GM18858 (cell line): ENCODE measurements at regions not wholly inside any gene's neighbourhood (a gene's known extent, or its start where the extent isn't known, plus 50 kb on each side); places are given as distances from the start of the nearest gene placed in this dataset.

Source experiments
- ATAC-seq: cut with Tn5 transposase; IDR thresholded peaks from one replicate; pipeline ENCODE4 v1.9.1; 2021; ENCODE audit not compliant: unreplicated experiment

DNA sequence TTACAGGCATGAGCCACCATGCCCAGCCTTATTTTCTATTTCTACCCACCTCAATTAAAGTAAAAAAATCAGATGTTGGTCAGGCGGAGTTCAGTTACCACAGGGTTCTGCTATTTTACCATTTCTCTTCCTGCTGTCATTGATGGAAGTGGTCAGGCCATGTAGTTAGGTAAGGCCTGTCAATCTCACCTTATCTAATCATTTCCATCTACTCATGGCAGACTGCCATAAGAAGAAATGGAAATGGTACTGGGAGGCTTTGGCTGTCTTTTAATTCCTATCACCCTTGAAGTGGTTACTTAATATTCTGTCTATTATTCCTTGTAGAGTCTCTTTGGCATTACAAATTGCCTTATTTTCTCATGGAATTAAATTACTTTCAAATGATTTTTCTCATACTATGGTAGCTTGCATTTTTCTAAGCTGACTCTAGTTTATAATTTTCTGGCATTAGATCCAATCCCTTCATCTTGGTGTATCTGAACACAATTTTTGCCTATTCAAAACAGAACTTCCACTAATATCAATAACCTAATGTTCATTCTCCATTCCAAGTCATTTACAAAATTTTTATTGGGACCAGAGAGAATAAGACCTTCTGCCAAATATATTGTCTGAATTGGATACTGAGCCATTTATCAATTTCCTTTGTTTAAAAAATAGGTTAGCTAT is 198.7 kb downstream of the DACT1 start:
- no peak for ATAC-seq

DNA sequence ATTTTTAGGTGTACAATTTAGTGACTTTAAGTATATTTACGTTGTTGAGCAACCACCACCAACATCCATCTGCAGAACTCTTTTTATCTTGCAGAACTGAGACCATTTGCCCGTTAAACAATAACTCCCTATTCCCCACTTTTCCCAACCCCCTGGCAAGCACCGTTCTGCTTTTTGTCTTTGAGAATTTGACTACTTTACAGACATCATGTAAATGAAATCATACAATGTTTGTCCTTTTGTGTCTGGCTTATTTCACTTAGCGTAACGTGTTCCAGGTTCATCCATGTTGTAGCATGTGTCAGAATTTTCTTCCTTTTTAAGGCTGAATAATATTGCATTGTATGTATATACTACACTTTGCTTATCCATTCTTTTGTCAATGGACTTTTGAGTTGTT is 201.5 kb downstream of the DACT1 start:
- ATAC-seq = no peak

GRCh38 chr14:58844544-58844943 is 206.8 kb downstream of the DACT1 start:
- ATAC-seq = no peak

GRCh38 chr14:58846682-58847465 is 209.1 kb downstream of the DACT1 start:
- no peak for ATAC-seq

DNA sequence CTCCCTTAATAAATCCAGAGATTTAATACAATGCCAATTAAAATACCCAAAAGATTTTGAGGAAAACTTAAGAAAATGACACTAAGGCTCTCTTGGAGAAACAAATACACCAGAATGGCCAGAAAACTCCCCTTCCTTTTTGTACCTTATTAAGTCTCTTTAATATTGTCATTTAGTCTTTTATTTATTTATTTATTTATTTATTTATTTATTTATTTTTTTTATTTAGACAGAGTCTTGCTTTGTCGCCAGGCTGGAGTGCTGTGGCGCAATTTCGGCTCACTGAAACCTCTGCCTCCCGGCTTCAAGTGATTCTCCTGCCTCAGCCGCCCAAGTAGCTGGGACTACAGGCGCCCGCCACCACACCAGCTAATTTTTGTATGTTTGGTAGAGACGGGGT is 210.6 kb downstream of the DACT1 start:
- ATAC-seq = no peak

DNA sequence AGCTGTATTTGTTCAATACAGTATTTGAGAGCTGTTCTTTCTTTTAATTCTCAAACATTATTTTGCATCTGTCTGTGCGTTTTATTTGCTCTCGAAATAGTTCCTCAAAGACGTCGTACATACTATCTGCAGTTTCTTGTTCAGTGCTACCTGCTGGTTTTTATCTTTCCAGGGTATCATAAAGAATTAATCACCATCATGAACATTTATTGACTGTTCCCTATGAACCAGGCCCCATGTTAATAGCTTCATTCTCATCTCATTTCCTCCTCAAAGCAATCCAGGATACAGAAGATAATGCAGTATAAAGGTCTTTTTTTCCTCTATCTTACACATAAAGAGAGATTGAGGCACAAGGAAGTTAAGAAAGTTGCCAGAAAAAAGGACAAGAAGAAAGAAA is 211.8 kb downstream of the DACT1 start:
- ATAC-seq = no peak

DNA sequence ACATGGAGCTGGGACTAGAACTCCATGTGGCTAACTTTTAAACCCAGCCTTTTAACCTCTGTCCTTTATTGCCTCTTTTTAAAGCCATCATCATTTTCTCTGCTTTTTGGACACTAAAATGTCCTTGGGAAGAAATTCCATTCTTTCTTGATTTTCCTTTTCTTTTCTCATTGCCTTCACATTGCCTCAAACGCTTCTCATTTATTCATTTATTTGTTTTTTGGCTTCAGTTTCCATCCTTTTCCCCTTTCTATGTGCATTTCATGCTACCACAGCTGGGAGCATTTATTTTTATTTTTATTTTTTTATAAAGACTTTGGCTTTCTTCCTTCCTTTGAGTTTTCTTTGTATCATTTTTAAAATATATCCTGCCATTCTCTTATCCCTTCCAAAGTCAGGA is 212.2 kb downstream of the DACT1 start:
- ATAC-seq = no peak

DNA sequence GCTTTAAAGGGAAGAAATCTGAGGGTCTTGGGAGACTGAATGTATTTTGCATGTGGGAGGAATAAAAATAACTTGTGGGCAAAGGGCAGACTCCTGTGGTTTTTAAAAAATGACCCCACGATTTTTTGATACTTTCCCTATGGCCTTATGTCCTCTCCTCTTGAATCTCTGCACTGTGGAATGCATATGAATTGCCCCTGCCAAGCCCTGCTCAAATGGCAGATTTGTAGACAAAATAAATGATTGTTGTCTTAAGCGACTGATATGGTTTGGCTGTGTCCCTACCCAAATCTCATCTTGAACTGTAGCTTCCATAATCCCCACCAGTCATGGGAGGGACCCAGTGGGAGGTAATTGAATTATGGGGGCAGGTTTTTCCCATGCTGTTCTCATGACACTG is 223.8 kb downstream of the DACT1 start:
- no peak for ATAC-seq

GRCh38 chr14:58862416-58863160 is 224.8 kb downstream of the DACT1 start:
- ATAC-seq = no peak

- ATAC-seq = no peak
Observed at GRCh38 chr14:58863661-58864345, 226.0 kb downstream of the DACT1 start.

DNA sequence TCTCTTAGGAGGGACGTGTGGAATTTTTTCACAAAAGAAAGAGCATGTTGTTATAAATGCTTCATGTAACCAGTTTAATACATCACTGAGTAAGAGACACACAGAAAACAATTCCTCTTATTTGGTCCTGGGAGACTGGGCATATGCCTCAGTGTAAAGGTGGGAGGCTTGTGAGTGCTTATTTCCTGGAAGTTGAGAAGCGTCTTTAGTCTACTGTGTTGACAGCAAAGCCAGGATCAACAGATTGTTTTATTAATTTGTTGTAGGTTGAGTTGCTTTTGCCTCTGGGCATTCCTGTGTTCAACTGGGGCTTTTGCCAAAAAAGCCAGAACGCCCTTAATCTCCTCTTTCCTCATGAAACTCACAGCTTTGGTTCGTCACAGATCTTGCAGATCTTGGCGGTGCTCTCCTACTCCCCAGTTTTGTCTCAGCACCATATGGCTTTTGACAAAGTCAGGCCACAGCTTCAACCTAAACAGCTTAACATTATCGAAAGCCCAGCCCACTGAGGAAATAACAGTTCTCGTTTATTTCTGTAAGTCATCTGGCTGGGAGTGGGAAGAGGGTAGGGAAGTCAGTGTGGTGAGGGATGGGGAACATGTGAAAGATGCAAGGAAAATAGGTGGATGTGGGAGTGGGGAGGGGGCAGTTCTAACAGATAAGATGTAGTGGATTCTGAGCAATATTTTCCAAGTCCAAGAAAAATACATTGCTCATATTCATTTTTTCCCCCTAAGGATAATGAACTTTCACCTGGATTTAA is 227.2 kb downstream of the DACT1 start:
- no peak for ATAC-seq

GRCh38 chr14:58865514-58866281 is 227.9 kb downstream of the DACT1 start:
- ATAC-seq = no peak

GRCh38 chr14:58866391-58866790 is 228.6 kb downstream of the DACT1 start:
- no peak for ATAC-seq

GRCh38 chr14:58870961-58871360 is 233.2 kb downstream of the DACT1 start:
- no peak for ATAC-seq

DNA sequence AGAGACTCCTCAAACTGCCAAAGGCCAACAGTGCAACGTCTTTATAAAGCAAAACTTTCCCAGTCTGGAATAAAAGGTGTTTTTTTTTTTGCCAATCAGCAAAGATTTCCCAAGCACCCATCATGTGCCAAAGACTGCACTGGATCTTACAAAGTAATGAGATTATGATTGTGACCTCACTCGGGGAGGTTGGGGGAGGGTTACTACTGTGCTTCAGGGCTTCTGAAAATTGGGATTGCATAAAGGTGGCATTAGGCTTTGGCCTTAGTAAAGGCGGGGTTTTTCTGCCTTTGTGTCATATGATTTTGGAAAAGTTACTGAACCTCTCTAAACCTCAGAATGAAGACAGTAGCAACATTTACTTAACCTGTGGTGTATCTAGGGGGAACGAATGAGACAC is 233.8 kb downstream of the DACT1 start:
- no peak for ATAC-seq

DNA sequence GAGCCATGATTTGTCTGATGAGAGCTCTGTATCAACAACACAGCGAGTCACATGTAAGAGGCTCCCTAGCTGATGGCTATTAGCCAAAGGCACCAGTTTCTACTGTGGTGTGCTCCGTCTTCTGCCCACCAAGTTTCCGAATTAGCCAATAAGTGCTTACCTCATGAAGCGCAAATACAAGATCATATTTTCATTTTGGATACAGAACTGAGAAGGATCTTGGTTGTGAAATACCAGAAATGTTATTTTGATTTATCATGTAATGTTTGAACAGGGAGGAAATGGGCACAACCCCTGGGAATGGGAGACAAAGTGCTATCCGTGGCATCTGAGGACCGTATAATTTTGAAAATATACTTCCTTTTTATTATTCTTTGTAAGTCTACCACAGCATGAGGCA is 234.3 kb downstream of the DACT1 start:
- ATAC-seq = no peak

- ATAC-seq = no peak
Observed at GRCh38 chr14:58873228-58873953, 235.6 kb downstream of the DACT1 start.

GRCh38 chr14:58875613-58876012 is 237.9 kb downstream of the DACT1 start:
- ATAC-seq = no peak

DNA sequence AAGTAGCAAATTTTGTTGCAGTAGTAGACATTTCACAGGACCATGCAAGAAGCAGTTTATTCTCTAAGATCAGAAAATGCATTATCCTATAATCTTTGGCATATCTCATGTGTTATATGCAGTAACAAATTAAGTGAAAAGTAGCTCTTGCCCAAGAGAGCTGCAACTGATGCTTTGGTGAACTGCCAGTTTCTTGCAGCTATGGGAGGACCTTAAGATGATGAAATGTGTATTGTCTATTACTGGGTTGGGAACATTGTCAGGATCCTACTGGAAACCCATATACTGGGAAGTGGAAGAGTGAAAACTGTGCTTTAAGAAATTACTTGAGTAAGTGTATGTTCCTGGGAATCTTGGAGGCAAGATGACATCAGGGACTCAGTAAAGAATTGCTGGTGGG is 238.8 kb downstream of the DACT1 start:
- ATAC-seq = no peak
